Esophagus squamous epithelium (tissue), 4 donors: ENCODE measurements at regions not wholly inside any gene's neighbourhood (a gene's known extent, or its start where the extent isn't known, plus 50 kb on each side); places are given as distances from the start of the nearest gene placed in this dataset.

Source experiments
- CTCF ChIP-seq, 6 experiments: fragments of 450-650 bp in 4 of 6; fragments of 200-600 bp in 2 of 6; sonication (generic) in 2 of 6; IDR thresholded peaks; one replicate each; pipeline ENCODE4 v1.5.1; 2016 to 2019; ENCODE audit warnings: antibody characterized with exemption in 6 of 6, mild to moderate bottlenecking in 4 of 6, moderate library complexity in 4 of 6
- POLR2A ChIP-seq, 4 donors: fragments of 450-650 bp; IDR thresholded peaks; one replicate each; pipeline ENCODE4 v1.6.1; 2017; ENCODE audit warnings: antibody characterized with exemption in 4 of 4, mild to moderate bottlenecking in 4 of 4, moderate library complexity in 3 of 4

DNA sequence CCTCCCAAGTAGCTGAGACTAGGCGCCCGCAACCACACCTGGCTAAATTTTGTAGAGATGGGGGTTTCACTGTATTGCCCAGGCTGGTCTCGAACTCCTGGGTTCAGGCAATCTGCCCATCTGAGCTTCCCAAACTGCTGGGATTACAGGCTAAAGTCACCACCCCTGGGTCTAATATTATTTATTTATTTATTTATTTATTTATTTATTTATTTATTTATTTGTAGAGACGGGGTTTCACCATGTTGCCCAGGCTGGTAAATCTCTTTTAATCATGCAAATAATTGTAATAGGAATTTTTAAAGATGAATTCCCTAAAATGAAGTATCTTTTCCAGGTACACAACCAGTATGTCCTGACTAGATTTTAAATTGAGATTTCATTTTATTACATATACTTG, 761.8 kb downstream of the TRAM1L1 start:
- TF ChIP-seq POLR2A (IDR thresholded peaks at IDR 0.05) (no peak), CTCF (IDR thresholded peaks at IDR 0.05) (no peak)
